Esophagus muscularis mucosa (tissue), 3 donors: ENCODE measurements at regions not wholly inside any gene's neighbourhood (a gene's known extent, or its start where the extent isn't known, plus 50 kb on each side); places are given as distances from the start of the nearest gene placed in this dataset.

ENCODE experiments used
- POLR2A ChIP-seq: fragments of 450-650 bp; IDR thresholded peaks from one replicate; pipeline ENCODE4 v1.6.1; 2017; ENCODE audit warnings: antibody characterized with exemption, moderate library complexity, mild to moderate bottlenecking, low read depth
- POLR2AphosphoS5 ChIP-seq, 2 donors: sonication (generic); formaldehyde crosslinking; IDR thresholded peaks; one replicate each; pipeline ENCODE4 v1.6.1; 2017; ENCODE audit warnings: antibody characterized with exemption in 2 of 2
- TF ChIP-seq, protein P1 (sequence below), 3 experiments: fragments of 200-600 bp in 2 of 3; fragments of 450-650 bp in 1 of 3; sonication (generic) in 2 of 3; IDR thresholded peaks; one replicate each; pipeline ENCODE4 v1.5.1; 2017 to 2019; ENCODE audit warnings: antibody characterized with exemption in 3 of 3, mild to moderate bottlenecking in 2 of 3, moderate library complexity in 1 of 3

DNA sequence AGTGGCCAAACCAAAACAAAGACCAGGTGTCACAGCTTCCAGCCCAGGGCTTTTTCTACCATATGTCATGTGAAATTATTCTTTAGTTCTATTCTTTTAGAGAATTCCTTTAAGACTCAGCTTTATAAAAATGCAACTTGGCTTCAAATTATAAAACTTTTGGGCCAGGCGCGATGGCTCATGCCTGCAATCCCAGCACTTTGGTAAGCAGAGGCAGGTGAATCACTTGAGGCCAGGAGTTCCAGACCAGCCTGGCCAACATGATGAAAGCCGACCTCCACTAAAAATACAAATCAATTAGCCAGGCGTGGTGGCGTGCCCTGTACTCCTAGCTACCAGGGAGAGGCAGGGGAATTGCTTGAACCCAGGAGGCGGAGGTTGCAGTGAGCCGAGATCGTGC, 210.3 kb upstream of the ARG1 start:
- TF ChIP-seq, protein P1, sequence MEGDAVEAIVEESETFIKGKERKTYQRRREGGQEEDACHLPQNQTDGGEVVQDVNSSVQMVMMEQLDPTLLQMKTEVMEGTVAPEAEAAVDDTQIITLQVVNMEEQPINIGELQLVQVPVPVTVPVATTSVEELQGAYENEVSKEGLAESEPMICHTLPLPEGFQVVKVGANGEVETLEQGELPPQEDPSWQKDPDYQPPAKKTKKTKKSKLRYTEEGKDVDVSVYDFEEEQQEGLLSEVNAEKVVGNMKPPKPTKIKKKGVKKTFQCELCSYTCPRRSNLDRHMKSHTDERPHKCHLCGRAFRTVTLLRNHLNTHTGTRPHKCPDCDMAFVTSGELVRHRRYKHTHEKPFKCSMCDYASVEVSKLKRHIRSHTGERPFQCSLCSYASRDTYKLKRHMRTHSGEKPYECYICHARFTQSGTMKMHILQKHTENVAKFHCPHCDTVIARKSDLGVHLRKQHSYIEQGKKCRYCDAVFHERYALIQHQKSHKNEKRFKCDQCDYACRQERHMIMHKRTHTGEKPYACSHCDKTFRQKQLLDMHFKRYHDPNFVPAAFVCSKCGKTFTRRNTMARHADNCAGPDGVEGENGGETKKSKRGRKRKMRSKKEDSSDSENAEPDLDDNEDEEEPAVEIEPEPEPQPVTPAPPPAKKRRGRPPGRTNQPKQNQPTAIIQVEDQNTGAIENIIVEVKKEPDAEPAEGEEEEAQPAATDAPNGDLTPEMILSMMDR (IDR thresholded peaks at IDR 0.05), result no peak
- TF ChIP-seq POLR2AphosphoS5 (IDR thresholded peaks at IDR 0.05) (no peak), POLR2A (no peak)
